ENCODE measurements at regions not wholly inside any gene's neighbourhood (a gene's known extent, or its start where the extent isn't known, plus 50 kb on each side); places are given as distances from the start of the nearest gene placed in this dataset.
A peak's percentile ranks its signal among the peaks of the same experiment; 100 is the strongest.

DNA sequence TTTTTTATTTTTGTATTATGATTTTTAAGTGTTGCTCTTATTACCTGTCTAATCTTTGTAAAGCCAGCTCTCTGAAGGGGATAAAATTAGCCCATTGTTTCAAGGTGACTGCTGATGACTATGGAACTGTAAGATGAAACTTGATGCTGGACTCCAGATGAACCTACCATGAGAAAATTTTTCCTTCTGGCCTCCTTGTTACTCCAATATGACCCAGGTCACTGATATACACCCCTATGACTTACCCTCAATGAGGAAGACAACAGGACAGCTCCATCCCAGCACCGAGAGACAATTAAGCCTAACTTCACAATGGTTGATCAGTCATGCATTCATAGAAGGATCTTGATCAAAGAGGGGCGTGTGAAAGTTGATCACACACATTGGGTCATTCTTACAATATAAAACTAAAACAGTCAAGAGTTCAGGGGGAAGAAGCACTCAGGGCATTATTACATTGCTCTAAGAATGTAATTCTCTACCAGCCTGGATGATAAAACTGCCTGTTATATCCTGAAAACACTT lies 230.8 kb upstream of the AGTR2 start (continued):
- TF ChIP-seq RAD21 (IDR thresholded peaks at IDR 0.05; ENCODE audit: low read depth) (no peak), YY1 (IDR thresholded peaks at IDR 0.05; ENCODE audit: extremely low read depth, insufficient replicate concordance, low read depth, low read length) (no peak), EZH2phosphoT487 (IDR thresholded peaks at IDR 0.05; ENCODE audit: borderline replicate concordance) (no peak), ZNF274 (IDR thresholded peaks at IDR 0.05; ENCODE audit: low read depth, low read length) (no peak), SP1 (IDR thresholded peaks at IDR 0.05; ENCODE audit: low read depth) (no peak), POLR2AphosphoS5 (IDR thresholded peaks at IDR 0.05; ENCODE audit: low read depth, low read length) (no peak), EZH2 (IDR thresholded peaks at IDR 0.05) (no peak)
- TF ChIP-seq, protein P1, sequence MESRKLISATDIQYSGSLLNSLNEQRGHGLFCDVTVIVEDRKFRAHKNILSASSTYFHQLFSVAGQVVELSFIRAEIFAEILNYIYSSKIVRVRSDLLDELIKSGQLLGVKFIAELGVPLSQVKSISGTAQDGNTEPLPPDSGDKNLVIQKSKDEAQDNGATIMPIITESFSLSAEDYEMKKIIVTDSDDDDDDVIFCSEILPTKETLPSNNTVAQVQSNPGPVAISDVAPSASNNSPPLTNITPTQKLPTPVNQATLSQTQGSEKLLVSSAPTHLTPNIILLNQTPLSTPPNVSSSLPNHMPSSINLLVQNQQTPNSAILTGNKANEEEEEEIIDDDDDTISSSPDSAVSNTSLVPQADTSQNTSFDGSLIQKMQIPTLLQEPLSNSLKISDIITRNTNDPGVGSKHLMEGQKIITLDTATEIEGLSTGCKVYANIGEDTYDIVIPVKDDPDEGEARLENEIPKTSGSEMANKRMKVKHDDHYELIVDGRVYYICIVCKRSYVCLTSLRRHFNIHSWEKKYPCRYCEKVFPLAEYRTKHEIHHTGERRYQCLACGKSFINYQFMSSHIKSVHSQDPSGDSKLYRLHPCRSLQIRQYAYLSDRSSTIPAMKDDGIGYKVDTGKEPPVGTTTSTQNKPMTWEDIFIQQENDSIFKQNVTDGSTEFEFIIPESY (IDR thresholded peaks at IDR 0.05; ENCODE audit: extremely low read depth, insufficient replicate concordance, low read length), result no peak
- TF ChIP-seq, protein P2, sequence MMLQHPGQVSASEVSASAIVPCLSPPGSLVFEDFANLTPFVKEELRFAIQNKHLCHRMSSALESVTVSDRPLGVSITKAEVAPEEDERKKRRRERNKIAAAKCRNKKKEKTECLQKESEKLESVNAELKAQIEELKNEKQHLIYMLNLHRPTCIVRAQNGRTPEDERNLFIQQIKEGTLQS (IDR thresholded peaks at IDR 0.05), result no peak

DNA sequence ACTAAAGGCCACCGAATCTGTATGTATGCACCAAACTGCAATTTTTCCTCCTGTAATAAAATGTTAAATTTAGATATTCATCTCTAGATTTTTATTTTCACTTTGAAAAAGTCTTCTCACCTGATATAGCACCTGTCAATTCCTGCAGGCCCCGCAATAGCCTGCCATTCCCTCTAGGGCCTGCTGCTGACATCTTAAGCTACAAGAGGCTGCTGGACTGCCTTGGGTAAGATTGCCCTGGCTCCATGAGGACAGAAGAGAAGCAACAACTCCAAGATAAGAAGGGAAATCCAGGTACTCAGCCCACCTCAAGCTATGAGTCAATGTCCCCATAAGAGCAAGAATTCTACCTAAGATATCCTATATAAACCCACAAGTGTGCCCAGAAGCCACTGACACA lies 230.2 kb upstream of the AGTR2 start:
- Histone ChIP-seq H3K4me2 (ENCODE audit: low read length) (no peak overlapping the region), H3K36me3 (ENCODE audit: control insufficient read depth in 1 of 2, insufficient read depth in 2 of 2, low read length in 2 of 2) (0 out of 4 replicates have a peak, but pooled peaks cover 0 to 4% of the 10 kb centered on the region in 2 experiments), H3K9ac (ENCODE audit: low read length) (no peak overlapping the region), H3K27ac (ENCODE audit: low read depth, low read length) (no peak overlapping the region), H2AFZ (ENCODE audit: low read depth, low read length, poor library complexity, severe bottlenecking) (no peak overlapping the region), H3K4me3 (replicated peaks in 1 of 2; ENCODE audit: low read depth in 1 of 2, low read length in 2 of 2) (no peak overlapping the region), H3K9me2 (ENCODE audit: insufficient read depth) (no peaks in the 10 kb centered on the region), H3K27me3 (ENCODE audit: insufficient read depth, low read length) (no peaks in the 10 kb centered on the region), H3K9me3 (ENCODE audit: control insufficient read depth in 1 of 2, insufficient read depth in 1 of 2, low read depth in 1 of 2, low read length in 2 of 2) (no peaks in the 10 kb centered on the region), H3K79me2 (ENCODE audit: insufficient read depth, low read length) (peaks cover 41% of the 10 kb centered on the region; the same call in 1 of the 2 replicates), H4K20me1 (ENCODE audit: insufficient read depth) (no peaks in the 10 kb centered on the region), H3K4me1 (ENCODE audit: control insufficient read depth in 1 of 2, insufficient read depth in 2 of 2, low read length in 2 of 2) (peaks cover 0 to 3% of the 10 kb centered on the region in 2 experiments; a peak in 1 of 4 replicates)
- BruUV-seq (replicated peaks), result no TSS peak
- DNase-seq (ENCODE audit: low read depth, low spot score) (no peak), ATAC-seq (peak; percentile 47)
- ChIA-PET RAD21 (ENCODE audit: low non-redundant PET in 1 of 2, low total read pairs in 2 of 2, uncharacterized antibody in 2 of 2, unreplicated experiment in 2 of 2) (no interaction called here), POLR2A (no interaction called here), CTCF (no interaction called here)
- TF ChIP-seq EZH2phosphoT487 (IDR thresholded peaks at IDR 0.05; ENCODE audit: borderline replicate concordance) (no peak), FOSL1 (IDR thresholded peaks at IDR 0.05; ENCODE audit: low read depth) (no peak), JUND (IDR thresholded peaks at IDR 0.05) (no peak), SRF (IDR thresholded peaks at IDR 0.05; ENCODE audit: low read depth) (no peak), POLR2AphosphoS5 (IDR thresholded peaks at IDR 0.05; ENCODE audit: low read depth, low read length) (no peak), SIN3A (IDR thresholded peaks at IDR 0.05; ENCODE audit: low read depth) (no peak)
- intact Hi-C loops (cut with micrococcal nuclease), result no loop called here
